GM21447 (cell line): ENCODE measurements at regions not wholly inside any gene's neighbourhood (a gene's known extent, or its start where the extent isn't known, plus 50 kb on each side); places are given as distances from the start of the nearest gene placed in this dataset.

Source experiments
- ATAC-seq: cut with Tn5 transposase; IDR thresholded peaks from one replicate; pipeline ENCODE4 v1.9.1; 2021; ENCODE audit not compliant: unreplicated experiment

- no peak for ATAC-seq
These were observed 574.4 kb downstream of the TNS3 start for GRCh38 chr7:47007471-47007870.

DNA sequence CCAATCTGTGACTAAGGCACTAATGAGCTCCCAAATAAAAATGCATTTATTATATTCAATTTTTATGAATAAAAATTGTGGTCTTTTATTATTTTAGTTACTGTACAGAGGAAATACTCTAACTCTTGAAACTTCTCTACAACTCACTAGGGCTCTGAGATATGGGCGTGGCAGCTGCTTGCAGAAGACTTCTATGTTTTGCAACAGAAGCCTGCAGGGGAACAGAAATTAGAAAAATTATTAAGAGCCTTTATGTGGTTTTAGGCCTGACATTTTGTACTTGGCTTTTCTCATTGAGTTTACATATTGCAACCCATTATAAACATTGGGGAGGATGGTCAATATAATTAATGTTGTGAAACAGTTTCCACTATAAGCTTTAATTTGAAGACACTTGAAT lies 581.4 kb downstream of the TNS3 start:
- ATAC-seq, result no peak

DNA sequence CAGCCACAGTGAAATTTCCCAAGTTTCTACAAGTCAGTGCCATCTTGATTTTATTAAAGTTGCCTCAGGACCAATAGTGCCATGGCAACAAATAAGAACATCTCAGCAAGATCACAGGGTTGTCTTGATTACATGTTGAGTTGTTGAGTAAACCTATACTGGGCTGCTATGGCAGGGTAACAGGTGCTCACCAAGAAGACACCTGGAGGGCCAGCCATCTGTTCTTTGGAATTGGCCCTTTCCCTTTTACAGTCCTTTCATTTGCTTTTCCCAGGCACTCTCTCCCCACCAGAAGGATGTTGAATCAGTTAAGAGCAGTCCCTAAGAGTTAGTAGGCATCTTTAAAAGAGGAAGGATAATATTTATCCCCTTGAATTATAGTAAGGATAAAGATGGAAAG lies 582.0 kb downstream of the TNS3 start:
- ATAC-seq, result no peak

GRCh38 chr7:46996972-46997371 lies 584.9 kb downstream of the TNS3 start:
- no peak for ATAC-seq

DNA sequence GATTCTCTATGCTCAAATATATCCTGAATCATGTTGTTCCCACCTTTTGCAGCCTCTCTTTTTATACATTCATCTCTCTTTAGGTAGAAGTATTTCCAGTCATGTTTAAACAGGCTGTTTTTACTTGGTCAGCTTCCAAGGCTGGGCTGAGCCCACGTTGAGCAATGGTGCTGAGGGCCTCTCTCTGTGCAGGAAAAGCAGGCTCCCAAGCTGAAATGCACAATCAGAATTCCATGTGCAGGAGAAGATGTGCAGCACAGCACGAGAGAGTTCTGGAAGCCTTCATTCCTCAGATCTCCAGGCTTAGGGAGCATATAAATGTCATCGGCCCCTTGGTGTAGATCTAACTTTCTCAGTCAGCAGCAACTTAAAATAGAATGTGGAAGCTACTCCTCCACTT lies 588.5 kb downstream of the TNS3 start:
- ATAC-seq, result no peak

GRCh38 chr7:46990761-46991160 lies 591.1 kb downstream of the TNS3 start:
- ATAC-seq, result no peak

GRCh38 chr7:46989247-46989646 lies 592.7 kb downstream of the TNS3 start:
- no peak for ATAC-seq

DNA sequence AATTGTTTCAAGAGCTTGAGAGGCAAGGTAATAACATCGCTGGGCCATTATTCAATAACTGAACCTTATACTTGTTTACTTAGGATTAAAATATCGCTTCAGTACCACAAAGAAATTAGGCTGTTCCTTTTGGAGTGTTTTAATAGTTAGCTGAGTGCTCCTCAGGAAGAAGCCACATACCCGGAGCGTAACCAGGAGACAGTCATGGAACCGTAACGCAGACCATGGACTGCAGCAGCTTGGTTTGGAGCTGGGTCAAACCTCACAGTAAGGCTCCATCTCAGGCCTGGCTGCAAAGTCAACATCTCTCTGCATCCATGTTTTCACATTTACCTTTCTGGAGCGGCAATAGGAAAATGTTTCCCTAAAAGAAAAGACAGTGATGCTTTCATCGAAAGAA lies 599.0 kb downstream of the TNS3 start:
- no peak for ATAC-seq

DNA sequence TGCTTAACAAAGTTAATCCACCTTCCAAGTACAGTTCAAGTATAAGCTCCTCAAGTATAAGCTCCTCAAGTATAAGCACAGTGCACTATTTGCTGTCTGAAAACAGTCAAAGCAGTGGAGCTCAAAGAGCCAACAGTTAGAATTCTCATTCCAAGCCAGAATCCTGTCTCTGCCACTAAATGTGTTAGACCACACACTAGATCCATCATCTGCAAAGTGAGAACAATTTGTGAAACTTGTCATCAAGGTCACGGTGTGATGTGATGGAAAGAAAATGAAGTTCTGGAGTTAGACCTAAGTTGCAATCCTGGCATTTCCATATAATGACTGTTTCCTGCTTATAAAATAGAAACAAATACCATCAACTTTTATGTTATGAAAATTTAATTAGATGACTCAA lies 602.5 kb downstream of the TNS3 start:
- no peak for ATAC-seq

GRCh38 chr7:46975493-46975892 lies 606.4 kb downstream of the TNS3 start:
- no peak for ATAC-seq

GRCh38 chr7:46972205-46972604 lies 609.7 kb downstream of the TNS3 start:
- no peak for ATAC-seq

- ATAC-seq, result no peak
These were observed 611.4 kb downstream of the TNS3 start for GRCh38 chr7:46970476-46970875.

DNA sequence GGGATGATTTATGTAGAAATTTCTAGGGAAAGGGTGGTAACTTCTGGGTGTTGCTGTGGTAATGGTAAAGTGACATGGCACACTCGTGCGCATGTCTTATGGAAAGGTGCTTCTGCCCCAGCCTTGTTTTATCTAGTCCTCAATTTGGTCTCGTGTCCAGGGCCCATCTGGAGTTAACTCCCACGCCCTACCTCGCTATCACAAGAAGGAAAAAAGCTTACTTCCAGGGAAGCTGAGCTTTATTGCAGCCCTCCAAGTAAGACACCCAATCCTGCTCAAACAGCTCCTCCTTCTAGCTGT lies 611.8 kb downstream of the TNS3 start:
- ATAC-seq, result no peak

DNA sequence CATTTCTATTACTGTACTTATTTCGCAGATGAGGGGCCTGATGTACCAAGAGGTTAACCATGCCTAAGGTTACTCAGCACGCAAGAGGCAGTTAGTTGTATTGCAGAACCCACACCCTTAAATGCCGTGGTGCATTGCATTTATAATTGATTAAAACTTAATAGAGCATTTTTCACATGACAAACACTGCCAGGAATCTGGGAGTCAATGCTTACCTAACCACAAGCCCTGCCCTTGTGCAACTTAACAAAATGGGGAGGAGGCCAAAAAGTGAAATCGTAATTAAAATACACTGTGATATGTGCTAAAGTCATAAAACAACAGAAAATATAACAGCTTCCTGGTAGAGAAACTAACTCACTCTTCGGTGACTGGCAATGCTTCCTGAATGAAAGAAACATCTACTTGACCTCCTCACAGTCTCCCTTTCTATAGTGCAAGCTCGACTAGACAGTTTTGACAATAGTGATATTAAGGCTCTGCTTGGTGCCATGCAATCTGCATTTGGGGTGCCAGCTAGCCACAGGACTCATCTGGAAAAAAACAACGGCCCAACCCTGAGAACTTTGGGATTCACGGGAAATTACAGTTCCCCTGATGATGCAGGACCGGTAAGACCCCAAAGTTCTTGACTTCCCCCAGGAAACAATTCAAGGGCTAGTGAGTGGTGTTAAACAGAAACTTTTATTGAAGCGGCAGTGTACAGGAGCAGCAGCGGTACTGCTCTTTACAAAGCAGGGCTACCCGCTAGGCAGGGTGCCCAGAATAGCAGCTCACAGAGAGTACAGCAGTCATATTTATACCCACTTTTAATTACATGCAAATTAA lies 612.4 kb downstream of the TNS3 start:
- ATAC-seq, result no peak

GRCh38 chr7:46968003-46968402 lies 613.9 kb downstream of the TNS3 start:
- no peak for ATAC-seq

DNA sequence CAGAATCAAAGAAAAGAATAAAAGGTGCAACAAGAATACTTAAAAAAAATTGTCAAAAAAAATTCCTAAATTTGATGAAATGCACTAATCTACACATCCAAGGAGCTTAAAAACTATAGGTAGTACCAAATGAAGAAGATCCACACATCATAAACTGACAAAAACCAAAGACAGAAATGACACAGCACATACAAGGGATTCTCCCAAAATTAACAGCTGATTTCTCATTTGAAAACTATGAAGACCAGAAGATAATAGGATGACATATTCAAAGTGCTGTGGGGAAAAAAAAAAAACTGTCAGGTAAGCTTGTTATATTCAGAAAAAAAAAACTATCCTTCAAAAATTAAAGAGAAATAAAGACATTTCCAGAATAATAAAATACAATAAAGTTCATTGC lies 618.2 kb downstream of the TNS3 start:
- ATAC-seq, result no peak

DNA sequence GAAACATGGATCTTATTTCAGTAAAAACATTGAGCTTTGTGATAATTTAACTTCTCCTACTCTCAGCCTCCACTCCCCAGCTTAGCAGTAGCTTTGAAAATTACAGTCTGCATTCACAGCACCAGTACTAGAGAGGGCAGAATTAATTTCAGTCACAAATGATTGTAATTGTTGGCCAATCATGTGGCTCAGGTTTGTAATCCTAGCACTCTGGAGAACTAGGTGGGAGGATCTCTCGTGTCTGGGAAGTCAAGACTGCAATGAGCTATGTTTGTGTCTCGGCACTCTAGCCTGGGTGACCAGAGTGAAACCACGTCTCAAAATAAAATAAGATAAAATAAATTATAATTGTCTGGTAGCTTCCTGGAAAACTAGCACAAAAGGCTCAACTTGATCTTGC lies 620.9 kb downstream of the TNS3 start:
- ATAC-seq, result no peak

DNA sequence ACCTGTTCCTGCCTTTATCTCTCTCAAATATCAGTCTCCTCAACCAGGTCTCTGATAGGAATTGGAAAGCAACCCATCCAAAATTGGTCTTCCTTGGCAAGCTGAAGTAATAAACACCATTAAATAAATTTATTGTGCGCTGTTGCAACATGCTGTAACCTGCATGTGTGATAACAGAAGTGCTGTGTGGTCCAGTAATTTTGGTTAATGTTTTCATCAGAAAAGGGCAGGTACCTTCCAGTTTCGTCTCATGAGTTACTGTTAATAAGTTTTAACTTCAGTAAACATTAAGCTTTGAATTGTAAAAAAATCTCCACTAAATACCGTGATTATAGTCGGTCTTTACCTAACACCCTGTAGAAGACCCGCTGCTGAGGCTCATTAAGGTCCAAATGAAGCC lies 624.7 kb downstream of the TNS3 start:
- ATAC-seq, result no peak

DNA sequence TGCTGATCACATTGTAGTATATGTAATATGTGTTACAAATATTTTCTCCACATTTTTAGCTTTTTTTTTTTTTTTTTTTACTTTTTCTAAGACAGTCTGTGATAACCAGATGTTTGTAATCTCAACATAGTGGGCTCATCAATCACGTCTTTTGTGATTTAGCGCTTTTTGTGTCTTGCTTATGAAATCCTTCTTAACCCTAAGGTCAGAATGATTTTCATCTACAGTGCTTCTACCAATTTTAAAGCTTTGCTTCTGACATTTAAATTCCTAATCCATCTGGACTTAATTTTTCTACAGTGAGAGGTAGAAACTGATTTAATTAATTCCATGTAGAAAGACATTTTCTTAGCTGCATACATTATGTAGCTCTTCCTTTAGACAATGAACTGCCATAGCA lies 626.4 kb downstream of the TNS3 start:
- no peak for ATAC-seq

DNA sequence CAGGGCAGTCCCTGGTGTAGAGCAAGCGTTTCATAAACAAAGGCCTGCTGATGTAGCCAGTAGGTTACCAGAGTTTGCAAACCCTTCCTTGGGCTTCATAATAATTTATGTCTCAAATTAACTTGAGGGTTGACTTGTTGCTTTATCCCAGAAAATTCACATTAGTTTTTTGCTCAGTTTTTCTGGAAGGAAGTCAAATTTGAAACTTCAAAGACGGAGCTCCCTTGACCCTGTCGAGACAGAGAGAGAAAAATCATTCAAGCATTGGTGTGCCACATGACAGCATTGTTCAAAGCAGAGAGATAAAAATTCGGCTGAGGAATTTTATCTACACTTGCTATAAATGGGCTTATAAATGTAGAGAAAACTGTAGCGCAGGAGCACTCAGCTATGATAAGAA lies 627.7 kb downstream of the TNS3 start:
- ATAC-seq, result no peak

DNA sequence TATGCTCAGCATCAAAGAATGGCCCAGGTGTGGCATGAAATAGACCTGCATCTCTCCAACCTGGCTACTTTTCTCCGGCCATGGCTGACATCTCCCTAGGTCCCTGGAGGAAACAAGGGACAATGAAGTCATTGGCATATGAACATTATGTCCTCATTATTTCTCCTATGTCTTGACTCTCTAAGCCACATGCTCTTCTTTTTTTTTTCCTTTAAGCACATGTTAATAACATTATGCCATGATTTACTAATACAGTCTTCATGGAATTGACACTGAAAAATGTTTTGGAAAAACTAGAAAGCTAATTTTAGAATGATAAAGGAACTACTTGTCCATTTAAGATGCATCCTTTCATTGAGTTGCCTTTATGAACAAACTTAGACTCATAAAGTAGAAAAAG lies 628.9 kb downstream of the TNS3 start:
- ATAC-seq, result no peak

DNA sequence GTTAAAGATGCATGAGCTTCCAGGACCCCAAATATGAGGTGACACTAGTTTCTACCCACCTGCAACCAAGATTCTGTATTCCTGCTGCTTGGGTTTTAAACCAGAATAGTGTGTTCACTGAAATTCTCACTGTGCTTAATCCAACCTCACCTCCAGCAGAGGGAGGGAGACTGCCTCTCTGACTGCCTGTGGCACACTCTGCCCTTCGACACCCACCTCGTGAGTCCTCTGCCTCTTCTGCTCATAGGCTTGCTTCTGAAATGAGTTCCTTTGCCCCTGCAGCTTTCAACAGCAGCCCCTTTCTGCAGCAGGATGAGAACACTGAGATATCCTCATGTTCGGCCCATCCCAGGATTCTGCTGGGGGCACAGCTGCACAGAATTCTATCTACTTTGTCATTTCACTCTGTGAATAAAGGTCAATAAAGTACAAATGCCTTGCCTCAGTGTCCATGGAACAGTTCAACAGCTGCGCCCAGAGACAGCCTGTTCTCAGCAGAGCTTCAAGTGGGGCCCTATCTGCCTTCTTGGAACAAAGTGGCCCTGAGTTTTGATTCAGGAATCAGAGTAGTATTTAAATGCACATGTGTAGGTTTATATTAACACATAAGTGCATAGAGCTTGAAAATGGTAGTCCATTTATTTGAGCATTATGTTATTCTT lies 632.5 kb downstream of the TNS3 start:
- ATAC-seq, result no peak

DNA sequence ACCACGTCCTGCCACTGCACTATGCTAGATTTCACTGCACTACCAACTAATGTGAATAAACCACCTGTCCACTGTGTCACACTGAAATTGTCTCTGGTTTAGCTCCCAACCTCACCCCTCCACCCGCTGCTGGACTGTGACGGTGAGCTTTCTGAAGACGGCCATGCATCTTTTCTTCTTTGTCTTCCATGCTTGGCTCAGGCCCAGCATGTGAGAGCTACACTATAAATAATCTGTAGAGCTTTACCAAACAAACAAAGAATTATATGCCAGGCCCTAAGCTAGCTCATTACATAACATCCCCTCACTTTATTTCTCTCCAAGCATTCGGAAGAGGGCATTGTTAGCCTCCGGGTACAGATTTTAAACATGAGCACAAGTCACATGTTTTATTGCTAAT lies 633.2 kb downstream of the TNS3 start:
- ATAC-seq, result no peak
